ENCODE measurements at regions not wholly inside any gene's neighbourhood (a gene's known extent, or its start where the extent isn't known, plus 50 kb on each side); places are given as distances from the start of the nearest gene placed in this dataset.
"Not testable (repeated sequence)": the region's sequence is repeated elsewhere in the genome, so short reads cannot be mapped to it uniquely, and the experiment has no call there.

DNA sequence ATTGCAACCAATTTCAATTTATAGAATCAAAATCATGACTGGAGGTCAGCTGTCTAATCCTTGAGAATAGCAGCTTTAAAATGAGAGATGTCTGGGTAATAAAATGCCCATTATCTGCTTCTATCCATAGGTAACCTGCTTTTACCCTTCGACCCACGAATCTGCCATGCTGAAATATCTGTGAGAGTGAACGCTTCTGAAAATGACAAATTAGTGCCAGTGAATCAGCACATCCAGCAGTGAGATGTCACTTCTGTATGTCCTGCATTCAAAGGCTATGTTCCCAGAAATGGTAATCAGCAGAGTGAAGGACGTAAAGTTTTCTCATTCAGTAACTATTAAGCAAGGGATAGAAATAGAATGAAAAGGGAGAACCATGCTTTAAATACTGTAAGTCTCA is 532.4 kb upstream of the ITGA1 start:
- TF ChIP-seq POLR2A (IDR thresholded peaks at IDR 0.05; ENCODE audit: low read depth, low read length) (no peak), POLR2AphosphoS5 (IDR thresholded peaks at IDR 0.05; ENCODE audit: low read depth, low read length) (no peak), TAF1 (IDR thresholded peaks at IDR 0.05; ENCODE audit: borderline replicate concordance, low read depth, low read length) (no peak)
- FAIRE-seq = no peak
- DNase-seq (ENCODE audit: insufficient read length) = no peak

- no peak for TF ChIP-seq POLR2AphosphoS5 (IDR thresholded peaks at IDR 0.05; ENCODE audit: low read depth, low read length)
- no peak for TF ChIP-seq TAF1 (IDR thresholded peaks at IDR 0.05; ENCODE audit: borderline replicate concordance, low read depth, low read length)
- TF ChIP-seq POLR2A (IDR thresholded peaks at IDR 0.05; ENCODE audit: low read depth, low read length) = no peak
- no peak for FAIRE-seq
- DNase-seq (ENCODE audit: insufficient read length) = no peak
These were observed 524.9 kb upstream of the ITGA1 start for GRCh38 chr5:52262844-52263243.

- DNase-seq (ENCODE audit: insufficient read length) (no peak), FAIRE-seq (no peak)
- no peak for TF ChIP-seq POLR2AphosphoS5 (IDR thresholded peaks at IDR 0.05; ENCODE audit: low read depth, low read length)
- TF ChIP-seq TAF1 (IDR thresholded peaks at IDR 0.05; ENCODE audit: borderline replicate concordance, low read depth, low read length) = no peak
- TF ChIP-seq POLR2A (IDR thresholded peaks at IDR 0.05; ENCODE audit: low read depth, low read length) = no peak
These were observed 518.3 kb upstream of the ITGA1 start for GRCh38 chr5:52269401-52269800.

GRCh38 chr5:52269859-52270258 is 517.9 kb upstream of the ITGA1 start:
- no peak for FAIRE-seq
- no peak for TF ChIP-seq POLR2AphosphoS5 (IDR thresholded peaks at IDR 0.05; ENCODE audit: low read depth, low read length)
- TF ChIP-seq POLR2A (IDR thresholded peaks at IDR 0.05; ENCODE audit: low read depth, low read length) = no peak
- no peak for DNase-seq (ENCODE audit: insufficient read length)

GRCh38 chr5:52275639-52276038 is 512.1 kb upstream of the ITGA1 start:
- FAIRE-seq = no peak
- no peak for TF ChIP-seq POLR2AphosphoS5 (IDR thresholded peaks at IDR 0.05; ENCODE audit: low read depth, low read length)
- no peak for TF ChIP-seq POLR2A (IDR thresholded peaks at IDR 0.05; ENCODE audit: low read depth, low read length)
- TF ChIP-seq TAF1 (IDR thresholded peaks at IDR 0.05; ENCODE audit: borderline replicate concordance, low read depth, low read length) = no peak
- no peak for DNase-seq (ENCODE audit: insufficient read length)

- FAIRE-seq = no peak
- no peak for DNase-seq (ENCODE audit: insufficient read length)
- TF ChIP-seq TAF1 (IDR thresholded peaks at IDR 0.05; ENCODE audit: borderline replicate concordance, low read depth, low read length) = no peak
- no peak for TF ChIP-seq POLR2AphosphoS5 (IDR thresholded peaks at IDR 0.05; ENCODE audit: low read depth, low read length)
- TF ChIP-seq POLR2A (IDR thresholded peaks at IDR 0.05; ENCODE audit: low read depth, low read length) = no peak
These were observed 510.6 kb upstream of the ITGA1 start for GRCh38 chr5:52277101-52277500.

- DNase-seq (ENCODE audit: insufficient read length) (no peak), FAIRE-seq (no peak)
- TF ChIP-seq POLR2AphosphoS5 (IDR thresholded peaks at IDR 0.05; ENCODE audit: low read depth, low read length) (no peak), TAF1 (IDR thresholded peaks at IDR 0.05; ENCODE audit: borderline replicate concordance, low read depth, low read length) (no peak), POLR2A (IDR thresholded peaks at IDR 0.05; ENCODE audit: low read depth, low read length) (no peak)
These were observed 505.1 kb upstream of the ITGA1 start for GRCh38 chr5:52282647-52283046.

DNA sequence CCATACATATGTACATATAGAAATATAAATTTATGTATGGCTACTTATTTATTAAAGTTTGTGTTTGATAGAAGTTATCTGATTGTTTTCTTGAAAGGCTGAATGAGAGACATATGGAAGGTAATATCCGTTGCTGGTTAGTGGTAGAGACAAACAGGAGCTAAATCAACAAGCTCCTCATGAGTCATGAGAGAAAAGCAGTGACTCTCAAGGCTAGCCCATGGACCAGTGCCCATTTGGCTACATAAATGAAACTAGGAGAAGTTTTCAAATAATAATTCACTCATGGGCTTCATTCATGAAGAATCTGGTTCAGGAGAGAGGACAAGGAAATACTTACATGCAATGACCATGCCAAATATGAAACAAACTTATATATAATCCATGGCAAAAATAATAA is 504.5 kb upstream of the ITGA1 start:
- FAIRE-seq (no peak), DNase-seq (ENCODE audit: insufficient read length) (no peak)
- no peak for TF ChIP-seq POLR2AphosphoS5 (IDR thresholded peaks at IDR 0.05; ENCODE audit: low read depth, low read length)
- TF ChIP-seq POLR2A (IDR thresholded peaks at IDR 0.05; ENCODE audit: low read depth, low read length) = no peak
- no peak for TF ChIP-seq TAF1 (IDR thresholded peaks at IDR 0.05; ENCODE audit: borderline replicate concordance, low read depth, low read length)

GRCh38 chr5:52300703-52301372 is 486.9 kb upstream of the ITGA1 start:
- DNase-seq (ENCODE audit: insufficient read length) = no peak
- FAIRE-seq = no peak
- TF ChIP-seq POLR2AphosphoS5 (IDR thresholded peaks at IDR 0.05; ENCODE audit: low read depth, low read length) = no peak
- TF ChIP-seq TAF1 (IDR thresholded peaks at IDR 0.05; ENCODE audit: borderline replicate concordance, low read depth, low read length) = no peak
- no peak for TF ChIP-seq POLR2A (IDR thresholded peaks at IDR 0.05; ENCODE audit: low read depth, low read length)

GRCh38 chr5:52304816-52305215 is 482.9 kb upstream of the ITGA1 start:
- FAIRE-seq; DNase-seq (ENCODE audit: insufficient read length): not testable (repeated sequence)

DNA sequence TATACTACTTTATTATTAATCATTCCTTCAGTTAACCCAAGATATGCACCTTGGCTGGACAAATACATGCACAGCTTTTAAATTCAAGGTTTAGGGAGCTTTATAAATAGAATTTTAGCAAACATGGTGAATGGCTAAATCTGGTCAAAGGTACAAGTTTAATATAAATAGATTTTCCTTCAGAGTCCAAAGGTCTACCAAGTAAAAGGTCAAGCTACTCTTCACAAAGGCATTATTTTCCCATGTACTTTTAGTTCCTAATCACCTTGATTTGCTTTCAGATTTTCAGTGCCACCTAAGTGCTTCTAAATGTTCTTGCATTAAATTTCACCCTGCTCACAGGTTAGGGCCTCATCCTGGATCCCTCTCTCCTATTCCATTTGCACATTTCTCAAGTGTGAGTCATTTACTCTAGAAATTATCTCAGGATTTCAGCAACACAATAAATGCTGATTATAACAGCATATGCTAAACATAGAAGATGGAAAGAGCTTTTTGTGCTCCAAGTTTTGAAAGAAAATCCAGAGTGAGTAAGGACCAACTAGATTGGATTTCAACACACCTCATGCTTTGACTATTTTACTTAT is 459.4 kb upstream of the ITGA1 start:
- DNase-seq (ENCODE audit: insufficient read length) = no peak
- TF ChIP-seq TAF1 (IDR thresholded peaks at IDR 0.05; ENCODE audit: borderline replicate concordance, low read depth, low read length) (no peak), POLR2AphosphoS5 (IDR thresholded peaks at IDR 0.05; ENCODE audit: low read depth, low read length) (no peak), POLR2A (IDR thresholded peaks at IDR 0.05; ENCODE audit: low read depth, low read length) (no peak)
- FAIRE-seq = no peak

GRCh38 chr5:52331725-52332124 is 456.0 kb upstream of the ITGA1 start:
- no peak for FAIRE-seq
- no peak for DNase-seq (ENCODE audit: insufficient read length)
- TF ChIP-seq TAF1 (IDR thresholded peaks at IDR 0.05; ENCODE audit: borderline replicate concordance, low read depth, low read length) (no peak), POLR2AphosphoS5 (IDR thresholded peaks at IDR 0.05; ENCODE audit: low read depth, low read length) (no peak), POLR2A (IDR thresholded peaks at IDR 0.05; ENCODE audit: low read depth, low read length) (no peak)

Measured in GM12892 (cell line).